Activated T-cell treated with anti-CD3 and anti-CD28 coated beads for 48 hours (primary cell): ENCODE measurements at regions not wholly inside any gene's neighbourhood (a gene's known extent, or its start where the extent isn't known, plus 50 kb on each side); places are given as distances from the start of the nearest gene placed in this dataset.

Experiments used
- DNase-seq: peaks from one replicate; pipeline ENCODE4 v3.0.0-alpha.2; 2020; ENCODE audit warnings: low read depth

DNA sequence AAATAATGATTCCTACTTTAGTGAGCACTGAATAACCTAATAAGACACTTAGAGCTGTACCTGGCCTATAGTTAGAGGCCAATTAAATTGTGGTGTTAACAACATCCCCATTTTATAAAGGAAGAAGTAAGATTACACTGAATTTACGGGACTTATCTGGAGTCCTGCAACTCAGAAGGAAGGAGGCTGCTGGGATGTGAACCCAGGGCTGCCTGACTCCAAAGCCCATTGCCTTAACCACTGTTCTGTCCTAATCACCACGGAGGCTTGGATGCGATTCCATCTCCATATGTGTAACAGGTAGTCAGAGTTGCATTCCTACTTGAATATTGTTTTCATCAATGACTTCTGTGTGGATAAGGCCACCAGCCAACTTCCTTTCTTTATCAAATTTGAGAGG, 168.9 kb downstream of the SOCS6 start:
- no peak for DNase-seq

DNA sequence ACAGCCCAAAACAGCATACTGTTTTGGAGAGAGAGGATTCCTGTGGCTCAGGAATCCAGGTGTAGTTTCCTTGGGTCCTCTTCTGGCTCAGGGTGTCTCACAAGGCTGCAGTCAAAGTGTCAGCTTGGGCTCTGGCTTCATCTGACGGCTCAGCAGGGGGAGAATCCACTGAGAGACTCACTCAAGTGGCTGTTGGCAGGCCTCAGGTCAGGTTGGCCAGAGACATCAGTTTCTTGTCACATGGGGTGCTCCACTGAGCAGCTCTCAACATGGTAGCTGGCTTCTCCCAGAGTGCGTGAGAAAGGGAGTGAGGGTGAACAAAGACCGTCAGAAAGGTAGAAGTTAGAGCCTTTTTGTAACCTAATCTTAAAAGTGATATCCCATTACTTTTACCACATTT, 168.4 kb downstream of the SOCS6 start:
- no peak for DNase-seq

- DNase-seq: no peak
These were observed 167.5 kb downstream of the SOCS6 start for GRCh38 chr18:70456376-70456775.

DNA sequence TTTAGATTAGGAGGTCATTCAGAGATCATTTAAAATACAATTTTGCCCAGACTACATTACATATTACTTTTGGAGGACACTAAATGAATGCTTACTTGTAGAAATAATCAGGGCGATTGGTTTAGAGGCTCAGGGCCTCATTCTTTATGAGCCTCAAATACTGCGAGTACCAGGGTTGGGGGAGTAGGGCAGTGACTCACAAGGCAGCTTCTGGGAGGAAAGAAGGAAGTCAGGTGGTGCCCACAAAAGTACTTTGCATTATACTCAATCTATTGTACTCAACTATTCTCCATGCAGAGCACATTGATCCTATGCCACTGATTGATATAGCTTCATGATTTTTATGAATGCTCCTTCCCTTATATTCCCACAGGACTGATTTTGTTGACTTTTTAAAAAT, 166.9 kb downstream of the SOCS6 start:
- no peak for DNase-seq

GRCh38 chr18:70454704-70455322, 166.0 kb downstream of the SOCS6 start:
- no peak for DNase-seq

- no peak for DNase-seq
These were observed 164.4 kb downstream of the SOCS6 start for GRCh38 chr18:70453058-70453775.

DNA sequence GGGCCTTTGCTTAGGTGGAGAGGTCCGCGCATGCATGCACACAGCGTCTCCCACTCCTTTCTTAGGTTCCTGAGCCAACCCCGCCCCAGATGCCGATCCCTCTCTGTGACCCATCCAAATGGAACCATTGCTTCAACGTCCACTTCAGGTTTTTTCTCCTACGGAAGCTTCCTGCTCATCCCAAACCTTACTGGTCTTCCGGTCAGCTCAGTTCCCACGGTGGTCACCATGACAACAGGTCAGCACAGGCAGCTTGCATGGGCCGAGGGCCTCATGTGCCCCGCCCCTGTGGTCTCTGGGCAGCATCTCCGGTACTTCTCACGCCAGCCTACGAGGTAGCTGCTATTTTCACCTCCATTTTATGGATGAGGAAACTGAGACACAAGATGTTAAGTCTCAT, 163.7 kb downstream of the SOCS6 start:
- DNase-seq: no peak

DNA sequence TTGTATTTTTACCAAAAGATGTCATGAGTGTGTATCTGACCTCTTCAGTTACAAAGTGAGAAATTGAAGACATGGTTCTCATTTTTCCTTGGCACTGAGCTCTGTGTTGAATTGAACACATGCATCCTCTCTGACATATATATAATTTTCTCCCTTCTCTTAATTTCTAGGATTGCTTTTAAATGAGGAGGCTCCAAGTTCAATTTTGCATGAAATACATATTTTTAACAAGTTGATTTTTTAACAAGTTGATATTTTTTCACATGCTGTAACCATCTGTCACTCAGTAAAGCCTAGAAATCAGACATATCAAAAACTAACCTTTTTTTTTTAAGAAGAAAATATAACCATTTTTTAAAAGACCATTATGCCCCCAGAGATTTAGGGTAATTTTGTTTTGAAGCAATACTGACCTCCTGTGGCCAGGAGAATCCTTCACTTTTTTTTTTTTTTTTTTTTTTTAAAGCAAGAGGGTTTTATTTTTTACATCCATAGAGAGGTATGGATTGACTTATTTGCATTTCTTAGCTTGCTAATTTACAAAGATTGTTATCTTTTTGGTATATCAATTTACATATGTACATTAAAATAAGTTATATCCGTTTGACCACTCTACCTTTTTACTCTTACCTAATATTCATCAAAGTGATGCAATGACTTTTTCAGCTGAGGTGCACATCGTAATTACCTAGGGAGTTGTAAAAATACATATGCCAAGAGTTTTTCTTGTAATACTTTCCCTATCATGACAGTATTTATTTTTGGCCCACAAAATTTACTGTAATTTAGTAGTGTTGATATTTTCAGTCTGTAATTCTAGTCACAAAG, 161.8 kb downstream of the SOCS6 start:
- no peak for DNase-seq

- DNase-seq: no peak
These were observed 159.7 kb downstream of the SOCS6 start for GRCh38 chr18:70448588-70448987.

DNA sequence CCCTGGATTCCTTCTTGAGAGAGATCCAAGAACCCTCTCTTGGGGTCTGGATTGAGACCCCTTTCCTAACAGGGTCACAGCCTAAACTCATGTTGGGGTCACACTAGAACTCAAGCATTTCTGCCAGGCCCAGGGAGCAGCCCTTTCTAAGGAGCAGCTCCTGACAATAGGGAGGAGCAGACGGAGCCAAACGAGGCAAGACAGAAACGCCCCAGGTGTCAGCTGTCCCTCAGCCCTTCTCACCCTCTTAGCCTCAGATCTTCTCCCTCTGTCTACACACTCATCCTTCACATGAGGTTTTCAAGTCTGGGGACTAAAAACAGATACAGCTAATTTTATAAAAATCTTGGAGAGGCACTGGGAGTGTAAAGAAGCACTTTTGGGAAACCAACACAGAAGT, 157.2 kb downstream of the SOCS6 start:
- no peak for DNase-seq

GRCh38 chr18:70442933-70443332, 154.1 kb downstream of the SOCS6 start:
- no peak for DNase-seq

DNA sequence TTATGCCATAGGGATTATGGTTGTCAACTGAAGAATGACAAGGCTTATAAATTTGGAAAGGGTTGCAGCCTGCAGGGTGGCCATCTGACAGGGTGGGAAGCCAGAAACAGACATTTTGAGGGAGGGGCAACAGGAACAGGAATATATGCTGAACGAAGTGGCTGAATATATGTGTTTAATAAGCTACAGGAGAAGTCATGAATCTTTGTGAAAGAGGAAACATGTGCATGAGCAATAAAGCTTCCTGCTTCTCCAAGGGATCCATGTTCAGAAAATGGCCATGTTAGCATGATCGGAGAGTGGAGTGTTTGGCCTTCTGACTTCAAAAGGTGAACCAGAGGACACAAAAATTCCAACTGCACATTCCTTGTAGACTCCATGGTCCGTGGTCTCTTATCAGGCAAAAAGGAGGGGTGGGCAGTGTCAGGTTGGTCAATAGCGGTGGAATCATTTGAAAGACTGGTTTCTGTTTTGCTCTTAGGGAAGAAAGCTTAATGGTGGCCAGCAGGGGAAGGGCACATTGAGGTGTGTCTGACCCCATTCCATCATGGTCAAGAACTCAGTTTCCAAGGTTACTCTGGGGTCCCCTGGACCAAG, 144.1 kb downstream of the SOCS6 start:
- no peak for DNase-seq

- DNase-seq: no peak
These were observed 142.4 kb downstream of the SOCS6 start for GRCh38 chr18:70431203-70431624.

- no peak for DNase-seq
These were observed 141.8 kb downstream of the SOCS6 start for GRCh38 chr18:70430501-70431173.

GRCh38 chr18:70429847-70430500, 141.1 kb downstream of the SOCS6 start:
- no peak for DNase-seq

GRCh38 chr18:70428439-70428838, 139.6 kb downstream of the SOCS6 start:
- DNase-seq: no peak

DNA sequence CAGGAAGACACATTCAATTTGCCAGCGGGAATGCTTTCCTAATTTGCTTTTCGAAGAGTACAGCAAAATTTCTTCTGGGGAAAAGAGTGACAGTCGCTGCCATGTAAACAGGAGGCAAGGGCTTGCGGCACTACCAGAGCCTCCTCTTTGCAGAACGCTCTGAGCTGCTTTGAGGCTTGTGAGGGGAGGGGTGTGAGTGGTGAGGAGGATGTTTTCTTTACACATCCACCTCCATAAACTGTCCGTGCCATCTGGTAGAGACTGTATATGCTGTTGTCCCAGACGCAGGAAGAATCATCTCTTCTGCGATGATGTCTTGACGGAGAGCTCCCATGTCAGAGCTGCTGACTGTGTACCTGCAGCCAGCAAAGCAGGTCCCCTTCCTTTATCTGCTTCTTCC, 138.0 kb downstream of the SOCS6 start:
- no peak for DNase-seq

- no peak for DNase-seq
These were observed 136.4 kb downstream of the SOCS6 start for GRCh38 chr18:70425236-70425635.

DNA sequence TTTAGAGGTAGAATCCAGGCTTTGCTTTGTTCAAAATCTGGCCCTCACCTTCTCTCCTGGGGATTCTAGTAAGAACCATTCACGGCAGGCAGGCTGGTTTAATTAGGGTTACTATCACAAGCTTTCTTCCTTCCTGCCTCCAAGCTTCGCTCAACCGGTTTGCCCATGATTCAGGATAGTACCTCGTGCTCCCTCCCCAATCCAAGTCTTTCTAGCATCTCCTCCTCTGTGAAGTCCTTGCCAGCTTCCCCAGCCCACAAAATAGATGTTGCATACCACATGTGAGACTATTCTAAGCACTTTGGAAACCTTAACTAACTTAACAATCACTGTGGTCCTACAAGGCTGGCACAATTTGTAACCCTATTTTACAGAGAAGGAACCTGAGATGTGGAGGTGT, 135.1 kb downstream of the SOCS6 start:
- no peak for DNase-seq

DNA sequence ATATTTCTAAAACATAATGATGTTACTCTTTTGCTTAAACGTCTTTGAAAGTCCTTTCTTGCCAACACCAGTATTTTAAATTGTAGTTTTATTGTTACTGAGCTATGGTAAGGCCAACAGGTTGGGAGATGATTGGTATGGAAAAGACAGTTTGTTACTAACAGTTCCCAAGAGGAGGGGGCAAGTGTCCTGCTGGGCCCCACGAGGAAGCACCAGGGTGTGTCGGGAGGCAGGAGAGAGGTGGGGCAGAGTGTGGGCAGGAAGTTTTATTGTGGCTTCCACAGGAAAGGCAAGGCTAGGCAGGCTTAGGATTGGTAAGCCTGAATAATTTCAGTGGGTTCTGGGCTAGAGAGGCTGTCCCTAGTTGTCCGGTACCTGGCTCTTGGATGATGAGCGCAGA, 134.3 kb downstream of the SOCS6 start:
- no peak for DNase-seq

GRCh38 chr18:70422391-70422965, 133.6 kb downstream of the SOCS6 start:
- no peak for DNase-seq
